H9 (cell line): ENCODE measurements at regions not wholly inside any gene's neighbourhood (a gene's known extent, or its start where the extent isn't known, plus 50 kb on each side); places are given as distances from the start of the nearest gene placed in this dataset.
A peak's percentile ranks its signal among the peaks of the same experiment; 100 is the strongest.

ENCODE experiments used
- DNase-seq: peaks from one replicate; pipeline ENCODE4 v3.0.0-alpha.2; 2017
- H2AFZ ChIP-seq: one replicate; pipeline ENCODE4 v1.6.1; 2013; ENCODE audit warnings: mild to moderate bottlenecking, low read length, control low read depth, moderate library complexity
- H2AK5ac ChIP-seq: 2 replicates; pipeline ENCODE4 v1.6.1; 2013; ENCODE audit warnings: low read length, control low read depth, mixed read lengths; ENCODE audit not compliant: insufficient read length
- H2BK120ac ChIP-seq: one replicate; pipeline ENCODE4 v1.6.1; 2013; ENCODE audit warnings: low read depth, mild to moderate bottlenecking, low read length, control low read depth, inconsistent platforms; ENCODE audit not compliant: poor library complexity, severe bottlenecking
- H2BK12ac ChIP-seq: 2 replicates; pipeline ENCODE4 v1.6.1; 2013; ENCODE audit warnings: low read length, control low read depth, mixed read lengths, low read depth; ENCODE audit not compliant: insufficient read length
- H2BK15ac ChIP-seq: 2 replicates; pipeline ENCODE4 v1.6.1; 2013; ENCODE audit warnings: low read depth, low read length, control low read depth
- H2BK20ac ChIP-seq: one replicate; pipeline ENCODE4 v1.6.1; 2013; ENCODE audit warnings: low read depth, mild to moderate bottlenecking, low read length, control low read depth, inconsistent platforms; ENCODE audit not compliant: poor library complexity, severe bottlenecking
- H2BK5ac ChIP-seq: 2 replicates; pipeline ENCODE4 v1.6.1; 2013; ENCODE audit warnings: low read length, control low read depth, mixed read lengths; ENCODE audit not compliant: insufficient read length
- H3K14ac ChIP-seq: 2 replicates; pipeline ENCODE4 v1.6.1; 2013; ENCODE audit warnings: low read length, control low read depth; ENCODE audit not compliant: insufficient read depth
- H3K18ac ChIP-seq: 2 replicates; pipeline ENCODE4 v1.6.1; 2013; ENCODE audit warnings: low read depth, mild to moderate bottlenecking, mixed read lengths, low read length, control low read depth; ENCODE audit not compliant: insufficient read length
- H3K23ac ChIP-seq: 2 replicates; pipeline ENCODE4 v1.6.1; 2013; ENCODE audit warnings: low read length, control low read depth, mixed read lengths, low read depth; ENCODE audit not compliant: insufficient read length
- H3K23me2 ChIP-seq: 2 replicates; pipeline ENCODE4 v1.6.1; 2013; ENCODE audit warnings: low read depth, mild to moderate bottlenecking, mixed read lengths, low read length, control low read depth; ENCODE audit not compliant: insufficient read length, poor library complexity, severe bottlenecking
- H3K27ac ChIP-seq: 2 replicates; pipeline ENCODE4 v1.5.1; 2013; ENCODE audit warnings: low read length, control low read depth, mixed read lengths, low read depth; ENCODE audit not compliant: insufficient read length
- H3K27me3 ChIP-seq: 2 replicates; pipeline ENCODE4 v1.6.1; 2013; ENCODE audit warnings: low read length, control low read depth, inconsistent platforms; ENCODE audit not compliant: insufficient read depth
- H3K4ac ChIP-seq: 2 replicates; pipeline ENCODE4 v1.6.1; 2013; ENCODE audit warnings: low read depth, mild to moderate bottlenecking, control low read depth, inconsistent platforms, low read length, moderate library complexity
- H3K4me1 ChIP-seq: 2 replicates; pipeline ENCODE4 v1.6.1; 2013; ENCODE audit warnings: low read length, control low read depth, inconsistent platforms; ENCODE audit not compliant: insufficient read depth
- H3K4me2 ChIP-seq: 2 replicates; pipeline ENCODE4 v1.6.1; 2013; ENCODE audit warnings: low read length, control low read depth, mixed read lengths; ENCODE audit not compliant: insufficient read length, insufficient read depth
- H3K56ac ChIP-seq: 2 replicates; pipeline ENCODE4 v1.6.1; 2013; ENCODE audit warnings: low read depth, mild to moderate bottlenecking, mixed read lengths, low read length, control low read depth; ENCODE audit not compliant: insufficient read length
- H3K79me1 ChIP-seq: 2 replicates; pipeline ENCODE4 v1.6.1; 2013; ENCODE audit warnings: low read depth, mild to moderate bottlenecking, moderate library complexity, low read length, control low read depth, inconsistent platforms; ENCODE audit not compliant: insufficient read depth, poor library complexity, severe bottlenecking
- H3K79me2 ChIP-seq: 2 replicates; pipeline ENCODE4 v1.6.1; 2013; ENCODE audit warnings: low read length, control low read depth, inconsistent platforms; ENCODE audit not compliant: insufficient read depth
- H3K9ac ChIP-seq: 2 replicates; pipeline ENCODE4 v1.6.1; 2013; ENCODE audit warnings: low read length, control low read depth, mixed read lengths; ENCODE audit not compliant: insufficient read length; ENCODE audit errors: extremely low read depth
- H3K9me3 ChIP-seq: one replicate; pipeline ENCODE4 v1.6.1; 2013; ENCODE audit warnings: low read depth, low read length, inconsistent platforms; ENCODE audit not compliant: control insufficient read depth
- H3T11ph ChIP-seq: one replicate; pipeline ENCODE4 v1.6.1; 2013; ENCODE audit warnings: mild to moderate bottlenecking, low read length, control low read depth, inconsistent platforms
- H4K20me1 ChIP-seq: one replicate; pipeline ENCODE4 v1.6.1; 2013; ENCODE audit not compliant: control insufficient read depth, insufficient read length, insufficient read depth
- H4K5ac ChIP-seq: 2 replicates; pipeline ENCODE4 v1.6.1; 2013; ENCODE audit warnings: low read depth, mild to moderate bottlenecking, mixed read lengths, low read length, control low read depth; ENCODE audit not compliant: insufficient read length
- H4K8ac ChIP-seq: replicated peaks from 2 replicates; pipeline ENCODE4 v1.6.1; 2013; ENCODE audit warnings: low read length, control low read depth, mixed read lengths, low read depth; ENCODE audit not compliant: insufficient read length
- H4K91ac ChIP-seq: 2 replicates; pipeline ENCODE4 v1.6.1; 2013; ENCODE audit warnings: low read depth, mild to moderate bottlenecking, moderate library complexity, mixed read lengths, low read length, control low read depth; ENCODE audit not compliant: insufficient read length
- H3K27ac Mint-ChIP-seq, 3 experiments: 2 replicates in 2 of 3; 3 replicates in 1 of 3; pipeline ENCODE4 v1.8.0; 2020 to 2021; ENCODE audit warnings: mixed read lengths in 3 of 3, mild to moderate bottlenecking in 1 of 3, moderate library complexity in 1 of 3
- H3K27me3 Mint-ChIP-seq: 2 replicates; pipeline ENCODE4 v1.8.0; 2021; ENCODE audit warnings: low read depth, mild to moderate bottlenecking, moderate library complexity, mixed read lengths
- H3K36me3 Mint-ChIP-seq, 3 experiments: 2 replicates in 2 of 3; 3 replicates in 1 of 3; pipeline ENCODE4 v1.8.0; 2020 to 2021; ENCODE audit warnings: low read depth in 3 of 3, mixed read lengths in 3 of 3; ENCODE audit not compliant: insufficient read depth in 1 of 3
- H3K4me1 Mint-ChIP-seq, 2 experiments: 2 replicates each; pipeline ENCODE4 v1.8.0; 2020; ENCODE audit warnings: mixed read lengths in 2 of 2
- H3K4me3 Mint-ChIP-seq, 2 experiments: 2 replicates in 1 of 2; 3 replicates in 1 of 2; pipeline ENCODE4 v1.8.0; 2020 to 2021; ENCODE audit warnings: mild to moderate bottlenecking in 2 of 2, mixed read lengths in 2 of 2, moderate library complexity in 1 of 2
- H3K9me3 Mint-ChIP-seq, 2 experiments: 2 replicates in 1 of 2; 3 replicates in 1 of 2; pipeline ENCODE4 v1.8.0; 2020; ENCODE audit warnings: mild to moderate bottlenecking in 2 of 2, mixed read lengths in 2 of 2, moderate library complexity in 1 of 2
- CTCF ChIP-seq: fragments of 200-600 bp; sonication (generic); conservative IDR thresholded peaks from 3 replicates; pipeline ENCODE4 v1.8.0; 2021; ENCODE audit warnings: antibody characterized with exemption, mild to moderate bottlenecking
- WGBS: extraction: QIAGEN DNeasy Blood & Tissue Kit; methylation state at CpG from one replicate; pipeline ENCODE4 v1.1.7; 2013; ENCODE audit warnings: missing lambda C conversion rate, low lambda C conversion rate, mixed read lengths; ENCODE audit not compliant: insufficient read length; ENCODE audit errors: extremely low coverage; 5-methylcytosine and 5-hydroxymethylcytosine counted together

GRCh38 chr15:62697636-62698035 lies 344.9 kb upstream of the TPM1 start:
- H3K79me1 ChIP-seq = no peaks in the 10 kb centered on the region
- no peak overlapping the region for H4K91ac ChIP-seq
- H3K4me2 ChIP-seq = no peak overlapping the region
- H3K23me2 ChIP-seq = no peaks in the 10 kb centered on the region
- DNase-seq = no peak
- H3K9ac ChIP-seq = no peak overlapping the region
- H2BK20ac ChIP-seq = no peak overlapping the region
- H3K18ac ChIP-seq = no peak overlapping the region
- H4K8ac ChIP-seq = no peak overlapping the region
- no peak overlapping the region for H2BK5ac ChIP-seq
- H3K36me3 Mint-ChIP-seq = peaks cover 0 to 4% (median 0%) of the 10 kb centered on the region in 3 experiments; a peak in 4 of 7 replicates
- no CpG with 5 or more reads among the region's 23 CpGs for WGBS
- no peaks in the 10 kb centered on the region for H3K4me1 ChIP-seq
- H3K27me3 ChIP-seq = no peaks in the 10 kb centered on the region
- no peak for TF ChIP-seq CTCF
- no peaks in the 10 kb centered on the region for H4K20me1 ChIP-seq
- no peak overlapping the region for H2AFZ ChIP-seq
- H3K27ac ChIP-seq = no peak overlapping the region
- H3K4me1 Mint-ChIP-seq = peaks cover 3 to 9% of the 10 kb centered on the region in 2 experiments; a peak in 1 of 4 replicates
- no peak overlapping the region for H2BK120ac ChIP-seq
- H3K27me3 Mint-ChIP-seq = no peaks in the 10 kb centered on the region
- H3K23ac ChIP-seq = no peak overlapping the region
- H3T11ph ChIP-seq = no peak overlapping the region
- no peak overlapping the region for H2AK5ac ChIP-seq
- H3K27ac Mint-ChIP-seq = peak overlapping the region in 2 of 3 experiments; percentile 40 to 98; a peak in 3 of 7 replicates
- H2BK12ac ChIP-seq = no peak overlapping the region
- H3K79me2 ChIP-seq = no peaks in the 10 kb centered on the region
- no peak overlapping the region for H3K4me3 Mint-ChIP-seq
- no peak overlapping the region; the same call in 1 of the 2 replicates for H3K14ac ChIP-seq
- H3K4ac ChIP-seq = no peak overlapping the region
- no peak overlapping the region for H2BK15ac ChIP-seq
- no peak overlapping the region for H3K56ac ChIP-seq
- H3K9me3 Mint-ChIP-seq = no peaks in the 10 kb centered on the region
- H4K5ac ChIP-seq = no peak overlapping the region
- H3K9me3 ChIP-seq = no peaks in the 10 kb centered on the region
